ENCODE measurements at regions not wholly inside any gene's neighbourhood (a gene's known extent, or its start where the extent isn't known, plus 50 kb on each side); places are given as distances from the start of the nearest gene placed in this dataset.

DNA sequence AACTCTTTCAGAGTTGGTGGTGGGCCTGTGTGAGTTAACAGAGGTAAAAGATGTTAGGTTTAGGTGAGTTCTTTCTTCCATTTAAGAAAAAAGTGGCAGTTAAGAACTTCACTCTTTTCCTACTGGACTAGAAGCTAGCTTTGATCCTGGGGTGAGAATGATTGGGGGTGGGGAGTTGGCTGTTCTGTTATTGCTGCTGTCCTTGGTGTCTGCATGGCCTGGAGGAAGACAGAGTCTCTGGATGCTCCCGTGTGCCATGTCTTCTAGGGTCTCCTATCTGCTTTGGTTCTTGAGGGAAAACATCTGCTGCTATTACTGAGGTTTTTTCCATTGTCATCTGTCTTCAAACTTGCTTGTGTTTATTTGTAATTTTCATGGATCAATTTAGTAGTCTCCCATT, 275.7 kb downstream of the HLX start:
- CTCF ChIA-PET, result no interaction called here
- POLR2A ChIA-PET (ENCODE audit: unreplicated experiment), result no interaction called here

DNA sequence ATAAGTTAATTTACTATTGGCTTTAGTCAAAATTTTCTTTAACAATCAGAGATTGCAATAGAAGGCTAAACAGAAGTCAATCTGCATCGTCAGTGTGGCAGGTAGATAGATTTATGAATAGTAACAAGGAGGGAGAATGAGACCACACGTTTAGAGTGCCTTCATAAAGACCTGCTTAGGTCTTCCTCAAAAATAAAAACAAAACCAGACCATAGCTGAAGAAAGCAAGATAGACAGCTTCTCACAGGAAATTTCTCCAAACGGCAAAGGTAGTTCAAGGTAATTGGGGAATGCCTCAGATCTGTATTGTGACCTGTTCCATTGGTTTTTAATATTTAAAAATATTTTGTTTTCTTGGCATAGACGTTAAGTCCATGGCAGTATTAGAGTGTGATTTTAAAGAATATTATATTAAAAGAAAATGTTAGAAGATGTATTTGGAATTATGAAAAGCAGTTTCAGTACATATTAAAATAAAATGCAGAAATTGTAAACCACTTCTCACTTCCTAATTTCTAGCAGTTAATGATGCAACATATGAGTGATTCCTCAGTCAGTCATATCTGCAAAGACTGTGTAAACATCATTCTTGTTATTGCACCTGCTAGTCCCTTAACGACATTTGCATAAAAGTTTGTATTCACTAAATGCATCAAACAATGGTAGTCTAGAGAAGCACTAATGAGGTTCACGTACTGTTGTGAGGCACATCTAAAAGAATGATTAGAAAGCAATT, 278.0 kb downstream of the HLX start:
- Histone ChIP-seq H3K4me1 (ENCODE audit: insufficient read depth, low read length) (0 out of 2 replicates have a peak, but pooled peaks cover 6% of the 10 kb centered on the region), H3K79me2 (ENCODE audit: low read length) (no peaks in the 10 kb centered on the region), H3K36me3 (ENCODE audit: low read depth, low read length) (no peaks in the 10 kb centered on the region), H4K20me1 (ENCODE audit: low read length) (no peaks in the 10 kb centered on the region), H2AFZ (ENCODE audit: low read length) (no peak overlapping the region), H3K9me3 (ENCODE audit: low read length) (no peaks in the 10 kb centered on the region), H3K27ac (ENCODE audit: low read length) (no peak overlapping the region), H3K27me3 (ENCODE audit: low read length) (no peaks in the 10 kb centered on the region), H3K9me2 (replicated peaks; ENCODE audit: low read length) (no peaks in the 10 kb centered on the region), H3F3A (ENCODE audit: low read length, unreplicated experiment) (no peaks in the 10 kb centered on the region), H3K4me3 (ENCODE audit: low read length) (no peak overlapping the region), H3K4me2 (ENCODE audit: low read length) (no peak overlapping the region), H3K9ac (ENCODE audit: low read length) (no peak overlapping the region)
- no peak for DNase-seq
- no peak for ATAC-seq
- intact Hi-C loops (cut with micrococcal nuclease), result no loop called here
- TF ChIP-seq EZH2phosphoT487 (IDR thresholded peaks at IDR 0.05; ENCODE audit: borderline replicate concordance, low read length) (no peak), EZH2 (IDR thresholded peaks at IDR 0.05; ENCODE audit: low read length, unreplicated experiment) (no peak)
- TF ChIP-seq, protein P1, sequence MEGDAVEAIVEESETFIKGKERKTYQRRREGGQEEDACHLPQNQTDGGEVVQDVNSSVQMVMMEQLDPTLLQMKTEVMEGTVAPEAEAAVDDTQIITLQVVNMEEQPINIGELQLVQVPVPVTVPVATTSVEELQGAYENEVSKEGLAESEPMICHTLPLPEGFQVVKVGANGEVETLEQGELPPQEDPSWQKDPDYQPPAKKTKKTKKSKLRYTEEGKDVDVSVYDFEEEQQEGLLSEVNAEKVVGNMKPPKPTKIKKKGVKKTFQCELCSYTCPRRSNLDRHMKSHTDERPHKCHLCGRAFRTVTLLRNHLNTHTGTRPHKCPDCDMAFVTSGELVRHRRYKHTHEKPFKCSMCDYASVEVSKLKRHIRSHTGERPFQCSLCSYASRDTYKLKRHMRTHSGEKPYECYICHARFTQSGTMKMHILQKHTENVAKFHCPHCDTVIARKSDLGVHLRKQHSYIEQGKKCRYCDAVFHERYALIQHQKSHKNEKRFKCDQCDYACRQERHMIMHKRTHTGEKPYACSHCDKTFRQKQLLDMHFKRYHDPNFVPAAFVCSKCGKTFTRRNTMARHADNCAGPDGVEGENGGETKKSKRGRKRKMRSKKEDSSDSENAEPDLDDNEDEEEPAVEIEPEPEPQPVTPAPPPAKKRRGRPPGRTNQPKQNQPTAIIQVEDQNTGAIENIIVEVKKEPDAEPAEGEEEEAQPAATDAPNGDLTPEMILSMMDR (conservative IDR thresholded peaks at IDR 0.05; ENCODE audit: low read depth, low read length), result no peak
- no TSS peak for BruUV-seq (replicated peaks)
- CTCF ChIA-PET, result no interaction called here
- POLR2A ChIA-PET (ENCODE audit: unreplicated experiment), result no interaction called here

More for the DNA sequence above, 275.7 kb downstream of the HLX start:
- TF ChIP-seq, protein P1 (conservative IDR thresholded peaks at IDR 0.05; ENCODE audit: low read depth, low read length), result no peak
- TF ChIP-seq EZH2phosphoT487 (IDR thresholded peaks at IDR 0.05; ENCODE audit: borderline replicate concordance, low read length) (no peak), EZH2 (IDR thresholded peaks at IDR 0.05; ENCODE audit: low read length, unreplicated experiment) (no peak)
- no TSS peak for BruUV-seq (replicated peaks)
- no peak overlapping the region for H3K4me2 ChIP-seq (ENCODE audit: low read length)
- H3K4me3 ChIP-seq (ENCODE audit: low read length), result no peak overlapping the region
- no peak overlapping the region for H2AFZ ChIP-seq (ENCODE audit: low read length)
- no peaks in the 10 kb centered on the region for H3F3A ChIP-seq (ENCODE audit: low read length, unreplicated experiment)
- H3K36me3 ChIP-seq (ENCODE audit: low read depth, low read length), result no peaks in the 10 kb centered on the region
- H3K79me2 ChIP-seq (ENCODE audit: low read length), result no peaks in the 10 kb centered on the region
- no peaks in the 10 kb centered on the region for H3K9me3 ChIP-seq (ENCODE audit: low read length)
- H3K27me3 ChIP-seq (ENCODE audit: low read length), result no peaks in the 10 kb centered on the region
- intact Hi-C loops (cut with micrococcal nuclease), result no loop called here
- H3K27ac ChIP-seq (ENCODE audit: low read length), result no peak overlapping the region
- H3K4me1 ChIP-seq (ENCODE audit: insufficient read depth, low read length), result no peaks in the 10 kb centered on the region
- H4K20me1 ChIP-seq (ENCODE audit: low read length), result no peaks in the 10 kb centered on the region
- H3K9me2 ChIP-seq (replicated peaks; ENCODE audit: low read length), result no peaks in the 10 kb centered on the region
- DNase-seq (no peak), ATAC-seq (no peak)
- H3K9ac ChIP-seq (ENCODE audit: low read length), result no peak overlapping the region

DNA sequence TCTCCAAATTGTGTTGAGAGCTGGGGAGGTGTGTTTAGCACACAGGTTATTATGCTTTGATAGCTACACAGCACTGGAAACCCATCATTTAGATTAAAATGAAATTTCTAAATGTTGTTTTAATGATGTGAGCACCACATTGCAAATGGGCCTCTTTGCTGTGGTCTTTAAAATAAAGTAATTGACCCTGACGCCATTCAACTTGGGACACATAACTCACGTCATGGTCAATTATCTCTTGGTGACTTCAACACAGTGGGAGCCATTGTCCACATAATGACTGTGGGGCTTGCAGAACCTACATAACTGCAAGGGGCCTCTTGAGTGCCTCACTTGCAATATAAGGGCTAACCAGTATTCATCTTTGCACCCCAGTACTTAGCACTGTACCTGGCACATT, 280.4 kb downstream of the HLX start:
- H3K9me2 ChIP-seq (replicated peaks; ENCODE audit: low read length), result no peaks in the 10 kb centered on the region
- no peaks in the 10 kb centered on the region for H4K20me1 ChIP-seq (ENCODE audit: low read length)
- H3K27ac ChIP-seq (ENCODE audit: low read length), result no peak overlapping the region
- no peak overlapping the region for H3K9ac ChIP-seq (ENCODE audit: low read length)
- ChIA-PET CTCF (no interaction called here), POLR2A (ENCODE audit: unreplicated experiment) (no interaction called here)
- no peaks in the 10 kb centered on the region for H3K9me3 ChIP-seq (ENCODE audit: low read length)
- DNase-seq, result no peak
- H3K79me2 ChIP-seq (ENCODE audit: low read length), result no peaks in the 10 kb centered on the region
- intact Hi-C loops (cut with micrococcal nuclease), result loop anchor here (5.0 kb wide), 1 partner anchor 42 kb away; no protein-coding TSS in a partner anchor
- ATAC-seq, result no peak
- TF ChIP-seq EZH2phosphoT487 (IDR thresholded peaks at IDR 0.05; ENCODE audit: borderline replicate concordance, low read length), result no peak
- TF ChIP-seq EZH2 (IDR thresholded peaks at IDR 0.05; ENCODE audit: low read length, unreplicated experiment), result no peak
- TF ChIP-seq, protein P1 (conservative IDR thresholded peaks at IDR 0.05; ENCODE audit: low read depth, low read length), result no peak
- H2AFZ ChIP-seq (ENCODE audit: low read length), result no peak overlapping the region
- no peak overlapping the region for H3K4me2 ChIP-seq (ENCODE audit: low read length)
- no peak overlapping the region for H3K4me3 ChIP-seq (ENCODE audit: low read length)
- no peaks in the 10 kb centered on the region for H3F3A ChIP-seq (ENCODE audit: low read length, unreplicated experiment)
- H3K36me3 ChIP-seq (ENCODE audit: low read depth, low read length), result no peaks in the 10 kb centered on the region
- no TSS peak for BruUV-seq (replicated peaks)
- no peaks in the 10 kb centered on the region for H3K27me3 ChIP-seq (ENCODE audit: low read length)
- peaks cover 20% of the 10 kb centered on the region for H3K4me1 ChIP-seq (ENCODE audit: insufficient read depth, low read length)

Measured in PC-3 (cell line).